Peyer's patch (tissue), 4 donors: ENCODE measurements at regions not wholly inside any gene's neighbourhood (a gene's known extent, or its start where the extent isn't known, plus 50 kb on each side); places are given as distances from the start of the nearest gene placed in this dataset.

Experiments used
- DNase-seq, 3 donors: peaks; one replicate each; pipeline ENCODE4 v3.0.0-alpha.2; 2017 to 2019
- H3K27ac ChIP-seq, 4 donors: fragments of 200-600 bp; sonication (generic); one replicate each; pipeline ENCODE4 v1.5.1; 2016 to 2019
- H3K27me3 ChIP-seq, 2 donors: fragments of 200-600 bp; sonication (generic); one replicate each; pipeline ENCODE4 v1.5.1; 2019
- H3K36me3 ChIP-seq, 3 donors: fragments of 200-600 bp; sonication (generic); one replicate each; pipeline ENCODE4 v1.5.1; 2016 to 2019
- H3K4me1 ChIP-seq, 4 donors: fragments of 200-600 bp; sonication (generic); one replicate each; pipeline ENCODE4 v1.5.1; 2016 to 2019
- H3K4me3 ChIP-seq, 4 donors: fragments of 200-600 bp; sonication (generic); 1 replicate in 3 of 4; 2 replicates in 1 of 4; pipeline ENCODE4 v1.5.1; 2016 to 2019; ENCODE audit warnings: mild to moderate bottlenecking in 1 of 4
- H3K9me3 ChIP-seq, 4 donors: fragments of 200-600 bp; sonication (generic); one replicate each; pipeline ENCODE4 v1.5.1; 2016 to 2019; ENCODE audit warnings: mild to moderate bottlenecking in 1 of 4
- POLR2A ChIP-seq, 2 donors: fragments of 450-650 bp; IDR thresholded peaks; one replicate each; pipeline ENCODE4 v1.5.1; 2017; ENCODE audit warnings: antibody characterized with exemption in 2 of 2, mild to moderate bottlenecking in 2 of 2, moderate library complexity in 2 of 2
- TF ChIP-seq, protein P1 (sequence below), 6 experiments: fragments of 450-650 bp in 4 of 6; fragments of 200-600 bp in 2 of 6; sonication (generic) in 1 of 6; IDR thresholded peaks; one replicate each; pipeline ENCODE4 v1.5.1; 2017 to 2019; ENCODE audit warnings: antibody characterized with exemption in 6 of 6, mild to moderate bottlenecking in 3 of 6, moderate library complexity in 1 of 6

DNA sequence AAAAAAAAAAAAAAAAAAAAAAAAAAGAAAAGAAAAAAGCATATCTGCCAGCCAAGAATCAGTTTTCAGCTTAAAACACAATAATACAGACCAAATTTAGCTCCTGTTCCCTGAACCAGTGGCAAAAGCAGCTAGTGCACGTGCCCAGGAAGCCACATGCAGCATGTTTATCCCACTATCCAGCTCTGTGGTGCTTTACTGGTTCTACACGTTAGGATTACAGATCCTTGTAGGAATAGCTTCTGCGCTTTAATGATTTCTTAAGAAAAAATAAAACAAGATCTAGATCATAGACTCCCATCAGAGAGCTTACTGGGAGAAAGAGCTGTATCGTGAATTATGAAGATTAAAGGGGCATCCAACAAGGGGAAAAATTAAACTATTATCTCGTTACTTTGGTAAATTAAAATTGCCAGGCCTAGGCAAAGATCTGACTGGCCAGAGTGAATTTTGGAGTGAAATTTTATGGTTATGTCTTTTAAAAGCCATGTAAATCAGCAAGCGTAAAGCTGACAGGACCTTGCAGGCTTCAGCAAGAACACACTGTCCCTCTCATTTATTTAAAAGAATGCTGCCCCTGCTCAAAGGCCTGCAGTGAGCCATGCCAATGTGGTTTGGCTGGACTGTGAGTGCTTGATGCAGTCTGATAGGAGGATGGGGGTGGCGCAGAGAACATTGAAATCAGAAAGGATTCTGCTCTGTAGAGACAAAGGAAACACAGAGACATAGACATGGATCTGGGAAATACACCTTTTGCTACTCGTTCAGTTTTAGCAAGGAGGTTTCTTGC, 177.3 kb upstream of the PHYHIPL start:
- H3K4me3 ChIP-seq: no peak overlapping the region
- H3K36me3 ChIP-seq: no peaks in the 10 kb centered on the region
- no peaks in the 10 kb centered on the region for H3K27me3 ChIP-seq
- TF ChIP-seq, protein P1, sequence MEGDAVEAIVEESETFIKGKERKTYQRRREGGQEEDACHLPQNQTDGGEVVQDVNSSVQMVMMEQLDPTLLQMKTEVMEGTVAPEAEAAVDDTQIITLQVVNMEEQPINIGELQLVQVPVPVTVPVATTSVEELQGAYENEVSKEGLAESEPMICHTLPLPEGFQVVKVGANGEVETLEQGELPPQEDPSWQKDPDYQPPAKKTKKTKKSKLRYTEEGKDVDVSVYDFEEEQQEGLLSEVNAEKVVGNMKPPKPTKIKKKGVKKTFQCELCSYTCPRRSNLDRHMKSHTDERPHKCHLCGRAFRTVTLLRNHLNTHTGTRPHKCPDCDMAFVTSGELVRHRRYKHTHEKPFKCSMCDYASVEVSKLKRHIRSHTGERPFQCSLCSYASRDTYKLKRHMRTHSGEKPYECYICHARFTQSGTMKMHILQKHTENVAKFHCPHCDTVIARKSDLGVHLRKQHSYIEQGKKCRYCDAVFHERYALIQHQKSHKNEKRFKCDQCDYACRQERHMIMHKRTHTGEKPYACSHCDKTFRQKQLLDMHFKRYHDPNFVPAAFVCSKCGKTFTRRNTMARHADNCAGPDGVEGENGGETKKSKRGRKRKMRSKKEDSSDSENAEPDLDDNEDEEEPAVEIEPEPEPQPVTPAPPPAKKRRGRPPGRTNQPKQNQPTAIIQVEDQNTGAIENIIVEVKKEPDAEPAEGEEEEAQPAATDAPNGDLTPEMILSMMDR (IDR thresholded peaks at IDR 0.05): no peak
- no peak for TF ChIP-seq POLR2A (IDR thresholded peaks at IDR 0.05)
- H3K27ac ChIP-seq: no peak overlapping the region
- DNase-seq: no peak
- no peaks in the 10 kb centered on the region for H3K9me3 ChIP-seq
- peaks cover 0 to 13% (median 2%) of the 10 kb centered on the region in 4 donors for H3K4me1 ChIP-seq

DNA sequence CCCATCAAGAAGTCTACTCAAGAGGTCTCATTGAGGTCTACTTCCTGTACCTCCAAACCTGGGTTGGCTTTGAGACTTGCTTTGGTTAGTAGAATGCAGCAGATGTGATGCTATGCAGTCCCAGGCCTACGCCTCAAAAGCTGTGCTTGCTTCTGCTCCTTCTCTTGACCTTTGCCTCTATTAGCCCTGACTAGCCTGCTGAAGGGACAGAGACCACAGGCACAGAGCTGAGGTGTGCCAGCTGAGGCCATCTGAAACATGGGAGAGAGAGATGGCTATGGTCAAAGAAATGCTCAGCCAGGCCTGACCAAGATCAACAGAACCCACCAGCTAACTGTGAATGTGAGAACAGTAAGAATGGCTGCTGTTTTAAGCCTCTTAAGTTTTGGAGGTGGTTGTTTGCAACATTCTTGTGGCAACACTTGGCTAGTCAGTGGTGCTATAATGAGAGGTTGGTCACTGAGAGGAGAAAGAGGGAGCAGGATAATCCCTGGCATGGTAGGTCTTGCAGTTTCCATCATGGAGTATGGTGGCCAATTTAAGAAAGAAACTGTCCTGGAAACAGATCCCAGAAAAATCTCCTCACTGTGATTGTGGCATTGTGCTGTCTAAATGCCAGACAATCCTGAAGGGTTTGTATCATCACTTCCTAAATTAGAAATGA, 176.1 kb upstream of the PHYHIPL start:
- Histone ChIP-seq H3K4me3 (no peak overlapping the region), H3K36me3 (no peaks in the 10 kb centered on the region), H3K27ac (no peak overlapping the region), H3K4me1 (peaks cover 0 to 5% (median 0%) of the 10 kb centered on the region in 4 donors), H3K27me3 (no peaks in the 10 kb centered on the region), H3K9me3 (no peaks in the 10 kb centered on the region)
- DNase-seq: no peak
- TF ChIP-seq, protein P1 (IDR thresholded peaks at IDR 0.05): no peak
- no peak for TF ChIP-seq POLR2A (IDR thresholded peaks at IDR 0.05)

DNA sequence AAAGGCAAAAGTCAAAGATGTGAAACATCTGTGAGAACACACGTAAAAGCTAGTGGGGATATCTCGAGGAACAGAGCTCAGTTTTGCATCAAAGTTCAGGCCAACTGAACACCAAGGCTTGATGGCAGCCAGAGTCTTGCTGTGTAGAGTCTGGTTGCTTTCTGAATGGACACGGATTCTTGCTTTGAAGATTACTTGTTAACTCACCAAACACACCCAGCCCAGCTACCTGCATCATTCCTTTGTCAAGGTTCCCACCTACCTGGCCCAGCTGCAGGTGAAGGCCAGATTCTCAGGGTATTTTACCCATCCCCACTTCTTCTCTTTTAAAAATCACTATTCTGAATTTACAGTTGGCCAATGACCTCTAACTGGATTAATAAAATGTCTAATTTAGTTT, 174.4 kb upstream of the PHYHIPL start:
- Histone ChIP-seq H3K4me1 (no peaks in the 10 kb centered on the region), H3K27ac (no peak overlapping the region), H3K4me3 (no peak overlapping the region), H3K36me3 (no peaks in the 10 kb centered on the region), H3K9me3 (no peaks in the 10 kb centered on the region), H3K27me3 (no peaks in the 10 kb centered on the region)
- DNase-seq: no peak
- TF ChIP-seq POLR2A (IDR thresholded peaks at IDR 0.05): no peak
- TF ChIP-seq, protein P1 (IDR thresholded peaks at IDR 0.05): no peak

DNA sequence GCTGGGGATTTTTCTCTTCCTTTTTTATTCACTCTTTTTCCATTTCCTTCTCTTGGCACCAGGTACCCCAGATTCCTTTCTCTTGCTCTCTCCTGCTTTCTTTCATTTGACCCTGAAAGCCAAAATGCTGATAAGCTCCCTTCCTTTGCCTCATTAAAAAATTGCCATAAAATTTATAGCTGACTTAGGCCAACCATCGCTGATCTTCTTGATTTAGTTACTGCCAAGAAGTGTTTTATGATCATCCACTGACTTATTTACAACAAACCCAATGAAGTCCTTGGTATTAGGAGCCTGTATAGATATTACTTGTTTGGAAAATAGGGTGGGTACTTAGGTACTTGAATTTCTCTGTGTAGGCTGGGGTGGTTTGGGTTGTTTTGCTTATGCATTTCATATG, 173.2 kb upstream of the PHYHIPL start:
- TF ChIP-seq, protein P1 (IDR thresholded peaks at IDR 0.05): no peak
- TF ChIP-seq POLR2A (IDR thresholded peaks at IDR 0.05): no peak
- H3K4me3 ChIP-seq: no peak overlapping the region
- H3K36me3 ChIP-seq: no peaks in the 10 kb centered on the region
- H3K4me1 ChIP-seq: no peaks in the 10 kb centered on the region
- DNase-seq: no peak
- H3K9me3 ChIP-seq: no peaks in the 10 kb centered on the region
- H3K27me3 ChIP-seq: no peaks in the 10 kb centered on the region
- no peak overlapping the region for H3K27ac ChIP-seq

DNA sequence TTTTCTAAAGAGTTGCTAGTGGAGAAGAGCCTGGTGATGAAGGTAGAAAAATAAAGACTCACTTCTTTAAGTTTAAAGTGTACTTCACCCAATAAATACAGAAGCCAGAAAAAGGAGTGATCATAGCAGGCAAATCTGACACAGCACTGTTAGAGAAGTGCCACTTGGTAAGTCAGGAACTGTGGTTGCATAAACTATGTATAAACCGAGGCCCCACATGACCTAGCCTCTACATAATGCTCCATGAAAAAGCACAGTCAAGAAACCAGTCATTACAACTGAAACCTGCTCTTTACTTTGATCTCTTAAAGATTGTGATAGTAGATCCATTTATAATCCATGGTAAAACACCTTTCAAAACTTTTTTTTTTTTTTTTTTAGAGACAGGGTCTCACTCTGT, 172.1 kb upstream of the PHYHIPL start:
- no peak for TF ChIP-seq POLR2A (IDR thresholded peaks at IDR 0.05)
- TF ChIP-seq, protein P1 (IDR thresholded peaks at IDR 0.05): no peak
- no peak for DNase-seq

More for the DNA sequence above, 172.1 kb upstream of the PHYHIPL start:
- Histone ChIP-seq H3K4me1 (no peaks in the 10 kb centered on the region), H3K27me3 (no peaks in the 10 kb centered on the region), H3K9me3 (no peaks in the 10 kb centered on the region), H3K36me3 (no peaks in the 10 kb centered on the region), H3K4me3 (no peak overlapping the region), H3K27ac (no peak overlapping the region)
